Ishikawa (cell line): ENCODE measurements at regions not wholly inside any gene's neighbourhood (a gene's known extent, or its start where the extent isn't known, plus 50 kb on each side); places are given as distances from the start of the nearest gene placed in this dataset.
A peak's percentile ranks its signal among the peaks of the same experiment; 100 is the strongest.

Experiments
- CEBPB ChIP-seq: IDR thresholded peaks from 2 replicates; pipeline ENCODE4 v1.6.1; 2012
- CREB1 ChIP-seq: IDR thresholded peaks from 2 replicates; pipeline ENCODE4 v1.6.1; 2012; ENCODE audit warnings: low read depth
- EGR1 ChIP-seq: IDR thresholded peaks from 2 replicates; pipeline ENCODE4 v1.6.1; 2012
- EP300 ChIP-seq: IDR thresholded peaks from 2 replicates; pipeline ENCODE4 v1.6.1; 2012; ENCODE audit warnings: borderline replicate concordance
- FOXM1 ChIP-seq: IDR thresholded peaks from 2 replicates; pipeline ENCODE4 v1.6.1; 2012; ENCODE audit warnings: low read depth, borderline replicate concordance
- NFIC ChIP-seq: IDR thresholded peaks from 2 replicates; pipeline ENCODE4 v1.6.1; 2012
- RAD21 ChIP-seq: IDR thresholded peaks from 2 replicates; pipeline ENCODE4 v1.6.1; 2012; ENCODE audit warnings: low read depth
- TAF1 ChIP-seq: IDR thresholded peaks from 2 replicates; pipeline ENCODE4 v1.6.1; 2012; ENCODE audit warnings: low read depth, mild to moderate bottlenecking
- TCF12 ChIP-seq: IDR thresholded peaks from 2 replicates; pipeline ENCODE4 v1.6.1; 2012; ENCODE audit warnings: low read depth
- TEAD4 ChIP-seq: IDR thresholded peaks from 2 replicates; pipeline ENCODE4 v1.6.1; 2012
- YY1 ChIP-seq: IDR thresholded peaks from 2 replicates; pipeline ENCODE4 v1.6.1; 2012; ENCODE audit warnings: low read depth
- ZBTB7A ChIP-seq: IDR thresholded peaks from 2 replicates; pipeline ENCODE4 v1.6.1; 2012; ENCODE audit warnings: low read depth
- TF ChIP-seq, protein P1 (sequence below): IDR thresholded peaks from 2 replicates; pipeline ENCODE4 v1.6.1; 2012; ENCODE audit warnings: low read depth, mild to moderate bottlenecking
- TF ChIP-seq, protein P2 (sequence below): IDR thresholded peaks from 2 replicates; pipeline ENCODE4 v1.6.1; 2012
- TF ChIP-seq, protein P3 (sequence below): IDR thresholded peaks from 2 replicates; pipeline ENCODE4 v1.6.1; 2012

DNA sequence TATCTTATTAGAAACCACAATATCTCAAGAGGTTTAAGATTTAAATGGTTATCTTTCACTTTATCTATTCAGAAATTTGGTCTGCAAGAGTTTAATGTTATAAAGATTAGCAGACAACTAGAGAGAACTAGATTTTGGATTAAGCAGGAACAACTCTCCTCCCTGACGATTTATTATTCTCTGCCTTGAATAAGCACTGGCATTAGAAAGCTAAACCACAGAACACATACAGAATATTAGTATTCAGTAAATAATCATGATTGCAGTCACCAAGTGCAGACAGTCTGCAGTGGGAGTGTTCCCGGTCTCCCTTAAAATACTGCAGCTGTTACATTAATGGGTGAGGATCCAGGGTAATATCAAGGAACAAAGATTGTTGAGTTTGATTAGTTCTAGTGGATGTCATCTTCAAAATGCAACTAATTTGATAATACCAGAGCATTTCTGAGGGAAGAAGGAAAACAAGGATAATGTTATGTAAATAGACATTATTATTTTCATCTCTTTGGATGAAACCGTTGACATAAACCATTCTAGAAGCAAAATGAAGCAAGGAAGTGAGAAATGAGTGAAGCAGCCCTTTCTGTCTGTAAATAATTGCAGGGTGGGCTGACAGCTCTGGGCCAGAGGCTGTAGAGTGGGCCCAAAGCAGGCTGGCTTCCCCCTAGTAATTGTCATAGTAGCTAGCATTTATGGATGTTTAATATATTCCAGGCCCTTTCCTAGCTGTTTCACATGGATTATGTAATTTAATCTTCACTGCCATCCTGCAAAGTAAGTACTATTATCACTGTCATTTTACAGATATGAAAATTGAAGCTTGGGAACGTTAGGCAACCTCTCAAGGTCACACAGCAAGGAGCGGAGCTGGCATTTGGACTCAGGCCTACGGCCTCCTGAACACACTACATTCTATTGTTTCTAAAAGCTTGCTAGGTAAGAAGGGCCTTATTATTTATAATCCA, 79.4 kb downstream of the DYRK2 start:
- TF ChIP-seq, protein P1, sequence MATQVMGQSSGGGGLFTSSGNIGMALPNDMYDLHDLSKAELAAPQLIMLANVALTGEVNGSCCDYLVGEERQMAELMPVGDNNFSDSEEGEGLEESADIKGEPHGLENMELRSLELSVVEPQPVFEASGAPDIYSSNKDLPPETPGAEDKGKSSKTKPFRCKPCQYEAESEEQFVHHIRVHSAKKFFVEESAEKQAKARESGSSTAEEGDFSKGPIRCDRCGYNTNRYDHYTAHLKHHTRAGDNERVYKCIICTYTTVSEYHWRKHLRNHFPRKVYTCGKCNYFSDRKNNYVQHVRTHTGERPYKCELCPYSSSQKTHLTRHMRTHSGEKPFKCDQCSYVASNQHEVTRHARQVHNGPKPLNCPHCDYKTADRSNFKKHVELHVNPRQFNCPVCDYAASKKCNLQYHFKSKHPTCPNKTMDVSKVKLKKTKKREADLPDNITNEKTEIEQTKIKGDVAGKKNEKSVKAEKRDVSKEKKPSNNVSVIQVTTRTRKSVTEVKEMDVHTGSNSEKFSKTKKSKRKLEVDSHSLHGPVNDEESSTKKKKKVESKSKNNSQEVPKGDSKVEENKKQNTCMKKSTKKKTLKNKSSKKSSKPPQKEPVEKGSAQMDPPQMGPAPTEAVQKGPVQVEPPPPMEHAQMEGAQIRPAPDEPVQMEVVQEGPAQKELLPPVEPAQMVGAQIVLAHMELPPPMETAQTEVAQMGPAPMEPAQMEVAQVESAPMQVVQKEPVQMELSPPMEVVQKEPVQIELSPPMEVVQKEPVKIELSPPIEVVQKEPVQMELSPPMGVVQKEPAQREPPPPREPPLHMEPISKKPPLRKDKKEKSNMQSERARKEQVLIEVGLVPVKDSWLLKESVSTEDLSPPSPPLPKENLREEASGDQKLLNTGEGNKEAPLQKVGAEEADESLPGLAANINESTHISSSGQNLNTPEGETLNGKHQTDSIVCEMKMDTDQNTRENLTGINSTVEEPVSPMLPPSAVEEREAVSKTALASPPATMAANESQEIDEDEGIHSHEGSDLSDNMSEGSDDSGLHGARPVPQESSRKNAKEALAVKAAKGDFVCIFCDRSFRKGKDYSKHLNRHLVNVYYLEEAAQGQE, result no peak
- TF ChIP-seq ZBTB7A (no peak), EP300 (no peak), CEBPB (no peak), CREB1 (no peak), TAF1 (no peak), RAD21 (no peak), EGR1 (no peak), NFIC (no peak), YY1 (no peak), TEAD4 (no peak)
- TF ChIP-seq, protein P2, sequence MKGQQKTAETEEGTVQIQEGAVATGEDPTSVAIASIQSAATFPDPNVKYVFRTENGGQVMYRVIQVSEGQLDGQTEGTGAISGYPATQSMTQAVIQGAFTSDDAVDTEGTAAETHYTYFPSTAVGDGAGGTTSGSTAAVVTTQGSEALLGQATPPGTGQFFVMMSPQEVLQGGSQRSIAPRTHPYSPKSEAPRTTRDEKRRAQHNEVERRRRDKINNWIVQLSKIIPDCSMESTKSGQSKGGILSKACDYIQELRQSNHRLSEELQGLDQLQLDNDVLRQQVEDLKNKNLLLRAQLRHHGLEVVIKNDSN, result no peak
- TF ChIP-seq, protein P3, sequence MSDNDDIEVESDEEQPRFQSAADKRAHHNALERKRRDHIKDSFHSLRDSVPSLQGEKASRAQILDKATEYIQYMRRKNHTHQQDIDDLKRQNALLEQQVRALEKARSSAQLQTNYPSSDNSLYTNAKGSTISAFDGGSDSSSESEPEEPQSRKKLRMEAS, result no peak

DNA sequence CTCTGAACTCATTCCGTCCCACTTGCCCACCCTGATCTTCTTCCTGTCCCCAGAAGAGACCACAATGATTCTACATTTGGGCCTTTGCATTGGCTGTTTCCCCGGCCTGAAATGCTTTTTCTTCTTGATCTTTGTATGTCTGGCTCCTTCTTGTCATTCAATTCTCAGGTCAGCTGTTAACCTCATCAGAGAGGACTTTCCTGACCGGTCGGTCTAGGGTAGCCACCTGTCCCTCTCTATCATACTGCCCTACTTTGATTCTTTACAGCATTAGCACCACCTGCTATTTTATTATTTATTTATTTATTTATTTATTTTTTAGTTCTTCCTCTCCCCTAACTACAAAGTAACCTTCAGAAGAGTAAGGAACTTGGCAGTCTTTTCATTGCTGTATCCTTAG, 84.3 kb downstream of the DYRK2 start:
- TF ChIP-seq TCF12 (no peak), EP300 (no peak), NFIC (no peak), ZBTB7A (no peak), EGR1 (no peak), CEBPB (no peak), YY1 (no peak), CREB1 (no peak), FOXM1 (no peak)
- TF ChIP-seq, protein P2, result no peak

DNA sequence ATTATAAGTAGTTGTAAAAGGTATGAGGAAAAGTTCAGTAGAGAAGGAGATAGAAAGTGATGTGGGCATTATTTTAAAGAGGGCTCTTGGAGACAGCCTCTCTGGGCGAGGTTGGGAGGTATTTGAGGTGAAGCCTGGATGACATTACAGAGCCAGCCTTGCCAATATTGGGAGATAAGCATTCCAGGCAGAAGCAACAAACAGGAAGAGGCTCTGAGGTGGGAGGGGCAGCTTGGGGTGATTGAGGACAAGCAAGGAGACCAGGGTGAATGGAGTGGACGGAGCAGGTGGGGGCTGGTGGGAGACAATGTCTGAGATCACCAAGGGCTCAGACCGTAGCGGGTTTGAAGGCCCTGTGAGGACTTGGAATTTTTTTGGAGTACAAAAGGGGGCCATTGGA, 87.3 kb downstream of the DYRK2 start:
- TF ChIP-seq, protein P2, result no peak
- TF ChIP-seq TCF12 (no peak), RAD21 (no peak), FOXM1 (no peak), ZBTB7A (no peak), NFIC (no peak), CREB1 (no peak), EP300 (no peak), TEAD4 (no peak), YY1 (no peak), CEBPB (no peak), TAF1 (no peak), EGR1 (no peak)
- TF ChIP-seq, protein P1, result no peak
- TF ChIP-seq, protein P3, result no peak

DNA sequence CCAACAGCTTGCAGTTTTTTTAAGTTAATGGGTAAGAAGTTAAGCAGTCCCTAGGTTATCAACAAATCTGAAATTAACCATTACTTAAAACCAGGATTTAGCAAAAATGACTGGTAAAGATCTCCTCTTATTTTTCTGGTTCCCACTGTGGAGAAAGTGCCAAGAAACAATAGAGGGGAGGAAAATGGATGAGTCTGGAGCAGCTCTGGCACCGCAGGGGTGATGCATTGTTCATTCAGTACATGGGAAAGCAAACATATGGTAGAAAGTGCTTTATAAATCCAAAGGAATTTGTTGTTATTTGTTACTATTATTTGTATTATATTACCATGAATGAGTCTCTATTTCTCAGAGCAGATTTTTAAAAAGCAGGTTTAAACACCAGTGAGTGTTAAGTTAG, 92.2 kb downstream of the DYRK2 start:
- peak; percentile 53; the same call in 1 of the 2 replicates for TF ChIP-seq EP300
- 0 out of 2 replicates have a peak, but pooled peaks have one; percentile 28 for TF ChIP-seq TCF12
- TF ChIP-seq NFIC, result peak; percentile 36; the same call in 1 of the 2 replicates
- TF ChIP-seq TEAD4, result no peak
- no peak for TF ChIP-seq CREB1

DNA sequence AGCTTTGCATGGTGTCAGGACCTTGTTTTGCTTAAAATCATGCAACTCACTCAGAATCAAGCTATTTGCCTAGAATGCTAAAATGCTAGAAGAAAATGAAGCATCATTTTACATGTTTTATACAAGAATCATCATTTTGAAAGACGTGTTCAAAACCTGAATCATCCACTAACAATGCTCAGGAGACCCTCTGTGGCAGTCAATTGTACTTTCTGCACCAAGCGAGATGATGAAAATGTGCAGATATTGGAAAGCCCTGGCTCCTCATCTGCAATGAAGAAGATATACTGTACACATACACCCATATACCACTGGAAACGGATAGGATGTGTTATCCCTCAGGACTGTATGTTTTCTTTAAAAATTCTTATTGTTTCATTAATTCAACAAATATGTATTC, 92.7 kb downstream of the DYRK2 start:
- no peak for TF ChIP-seq CEBPB
- TF ChIP-seq RAD21, result no peak
- no peak for TF ChIP-seq TEAD4
